HepG2 (cell line): ENCODE measurements at regions not wholly inside any gene's neighbourhood (a gene's known extent, or its start where the extent isn't known, plus 50 kb on each side); places are given as distances from the start of the nearest gene placed in this dataset.

Experiments used
- ATAC-seq: fragments of 200-7000 bp; cut with Tn5 transposase; 3 replicates; pipeline ENCODE4 v1.9.1; 2020; ENCODE audit warnings: mild to moderate bottlenecking, moderate library complexity
- BruUV-seq: library from RNA; stranded (reverse); fragments of 400-500 nt; replicated peaks from 2 replicates; lab custom pipeline; 2021; lab: Mats Ljungman, UMichigan
- CTCF ChIA-PET: fragments of 300-600 bp; formaldehyde crosslinking; extraction: SDS; loops from one replicate; lab custom pipeline; 2021; ENCODE audit warnings: low total read pairs, inconsistent platforms, low intra/inter-chr PET ratio; lab: Yijun Ruan, JAX
- POLR2A ChIA-PET: fragments of 350-600 bp; sonication (Branson Sonifier 250); formaldehyde crosslinking; loops from one replicate; lab custom pipeline; 2020; ENCODE audit warnings: antibody characterized with exemption, inconsistent platforms; lab: Yijun Ruan, JAX
- DNase-seq: peaks from one replicate; pipeline ENCODE4 v3.0.0-alpha.2; 2015; ENCODE audit warnings: low spot score
- FAIRE-seq: peaks from 3 replicates; lab custom pipeline; 2011; peaks lifted over from hg19 to GRCh38; lab: Jason Lieb, UNC
- H2AFZ ChIP-seq: one replicate; pipeline ENCODE4 v1.6.1; 2011; ENCODE audit warnings: low read length, inconsistent platforms
- H3K27ac ChIP-seq: fragments of 300-600 bp; 3 replicates; pipeline ENCODE4 v1.8.0; 2011; ENCODE audit warnings: mixed run types, mild to moderate bottlenecking, mixed read lengths, low read length, inconsistent platforms; ENCODE audit not compliant: insufficient read depth; ENCODE audit errors: extremely low read length
- H3K27me3 ChIP-seq, 2 experiments: fragments of 200-600 bp in 1 of 2; 2 replicates in 1 of 2; 3 replicates in 1 of 2; pipeline versions ENCODE4 v1.6.0 to v1.8.0; 2011; ENCODE audit warnings: low read length in 2 of 2, mild to moderate bottlenecking in 2 of 2, moderate library complexity in 2 of 2, inconsistent platforms in 1 of 2; ENCODE audit not compliant: insufficient read depth in 2 of 2, control insufficient read depth in 1 of 2
- H3K36me3 ChIP-seq, 2 experiments: fragments of 200-600 bp in 1 of 2; replicated peaks in 1 of 2; 2 replicates in 1 of 2; 3 replicates in 1 of 2; pipeline versions ENCODE4 v1.5.1 to v1.8.0; 2011; ENCODE audit warnings: low read length in 2 of 2, inconsistent platforms in 1 of 2; ENCODE audit not compliant: insufficient read depth in 2 of 2, control insufficient read depth in 1 of 2
- H3K4me1 ChIP-seq: 2 replicates; pipeline ENCODE4 v1.5.1; 2012; ENCODE audit warnings: low read length, inconsistent platforms; ENCODE audit not compliant: insufficient read depth
- H3K4me2 ChIP-seq: 2 replicates; pipeline ENCODE4 v1.6.0; 2011; ENCODE audit warnings: low read depth, low read length, inconsistent platforms
- H3K4me3 ChIP-seq, 3 experiments: fragments of 200-600 bp in 1 of 3; sonication (generic), shearing (Covaris generic) in 1 of 3; replicated peaks in 1 of 3; 2 replicates each; pipeline ENCODE4 v1.5.1; 2011 to 2016; ENCODE audit warnings: low read length in 3 of 3, inconsistent platforms in 2 of 3, low read depth in 2 of 3, mild to moderate bottlenecking in 2 of 3, control low read depth in 1 of 3, mixed read lengths in 1 of 3; ENCODE audit not compliant: insufficient read depth in 1 of 3
- H3K79me2 ChIP-seq: one replicate; pipeline ENCODE4 v1.6.1; 2011; ENCODE audit warnings: low read length, inconsistent platforms; ENCODE audit not compliant: insufficient read depth
- H3K9ac ChIP-seq: 2 replicates; pipeline ENCODE4 v1.6.0; 2011; ENCODE audit warnings: mild to moderate bottlenecking, low read depth, low read length, inconsistent platforms; ENCODE audit not compliant: insufficient read depth
- H3K9me3 ChIP-seq: 2 replicates; pipeline ENCODE4 v1.5.1; 2012; ENCODE audit warnings: mild to moderate bottlenecking, low read length
- H4K20me1 ChIP-seq: 2 replicates; pipeline ENCODE4 v1.6.0; 2011; ENCODE audit warnings: inconsistent platforms, mild to moderate bottlenecking, low read length, moderate library complexity; ENCODE audit not compliant: insufficient read depth
- ADNP ChIP-seq: sonication (generic); formaldehyde crosslinking; IDR thresholded peaks from 2 replicates; pipeline ENCODE4 v1.4.0; 2020; ENCODE audit warnings: missing genetic modification reagents
- CENPT ChIP-seq: sonication (generic); formaldehyde crosslinking; IDR thresholded peaks from 2 replicates; pipeline ENCODE4 v1.8.0; 2022; ENCODE audit warnings: low read depth, mild to moderate bottlenecking, moderate library complexity, missing genetic modification reagents
- GFI1 ChIP-seq: sonication (generic); formaldehyde crosslinking; IDR thresholded peaks from 2 replicates; pipeline ENCODE4 v1.5.0; 2020; ENCODE audit warnings: missing genetic modification reagents, mild to moderate bottlenecking, borderline replicate concordance
- JARID2 ChIP-seq: sonication (generic); formaldehyde crosslinking; IDR thresholded peaks from 2 replicates; pipeline ENCODE4 v1.8.1; 2023; ENCODE audit warnings: missing genetic modification reagents, inconsistent platforms; ENCODE audit not compliant: insufficient replicate concordance
- KLF11 ChIP-seq: IDR thresholded peaks from 2 replicates; pipeline ENCODE4 v1.6.1; 2016; ENCODE audit warnings: missing compliant biosample characterization
- KLF13 ChIP-seq: sonication (generic); formaldehyde crosslinking; IDR thresholded peaks from 2 replicates; pipeline ENCODE4 v1.4.0; 2020; ENCODE audit warnings: mild to moderate bottlenecking, missing genetic modification reagents
- KLF6 ChIP-seq: IDR thresholded peaks from 2 replicates; pipeline ENCODE4 v1.8.0; 2016; ENCODE audit warnings: missing biosample characterization, missing genetic modification reagents
- MAFG ChIP-seq: sonication (generic); formaldehyde crosslinking; IDR thresholded peaks from 2 replicates; pipeline ENCODE4 v1.5.1; 2020; ENCODE audit warnings: mild to moderate bottlenecking, missing genetic modification reagents
- MIER2 ChIP-seq: IDR thresholded peaks from 2 replicates; pipeline ENCODE4 v1.6.1; 2016; ENCODE audit warnings: missing biosample characterization, missing genetic modification reagents
- SUZ12 ChIP-seq: fragments of 150-350 bp; IDR thresholded peaks from 2 replicates; pipeline ENCODE4 v1.6.1; 2014; ENCODE audit warnings: low read depth, low read length
- ZNF275 ChIP-seq: sonication (generic); formaldehyde crosslinking; IDR thresholded peaks from 2 replicates; pipeline ENCODE4 v1.8.0; 2022; ENCODE audit warnings: missing genetic modification reagents, mild to moderate bottlenecking, inconsistent platforms, borderline replicate concordance
- ZNF383 ChIP-seq: sonication (generic); formaldehyde crosslinking; IDR thresholded peaks from 2 replicates; pipeline ENCODE4 v1.4.0; 2020; ENCODE audit warnings: missing genetic modification reagents, mild to moderate bottlenecking, borderline replicate concordance
- ZNF44 ChIP-seq: sonication (generic); formaldehyde crosslinking; IDR thresholded peaks from 2 replicates; pipeline ENCODE4 v1.5.1; 2020; ENCODE audit warnings: mild to moderate bottlenecking, missing genetic modification reagents
- ZNF563 ChIP-seq: sonication (generic); formaldehyde crosslinking; IDR thresholded peaks from 2 replicates; pipeline ENCODE4 v1.8.0; 2022; ENCODE audit warnings: mild to moderate bottlenecking, moderate library complexity, missing genetic modification reagents
- ZNF567 ChIP-seq: sonication (generic); formaldehyde crosslinking; IDR thresholded peaks from 2 replicates; pipeline ENCODE4 v1.8.1; 2023; ENCODE audit warnings: mild to moderate bottlenecking, missing genetic modification reagents, borderline replicate concordance
- ZNF639 ChIP-seq: conservative IDR thresholded peaks from 2 replicates; pipeline ENCODE4 v1.6.1; 2018; ENCODE audit warnings: missing genetic modification reagents
- ZNF720 ChIP-seq: sonication (generic); formaldehyde crosslinking; IDR thresholded peaks from 2 replicates; pipeline ENCODE4 v1.4.0; 2020; ENCODE audit warnings: missing genetic modification reagents
- ZSCAN29 ChIP-seq: sonication (generic); formaldehyde crosslinking; conservative IDR thresholded peaks from 2 replicates; pipeline ENCODE4 v1.4.0; 2020; ENCODE audit warnings: mild to moderate bottlenecking, missing genetic modification reagents
- WGBS: methylation state at CpG from one replicate; pipeline ENCODE4 v1.1.6; 2017; ENCODE audit warnings: low lambda C conversion rate; 5-methylcytosine and 5-hydroxymethylcytosine counted together
- in situ Hi-C: cut with HindIII; loops from 2 replicates; pipeline ENCODE4 v1.10.0; 2017; ENCODE audit warnings: low pct_unique_long_range_greater_than_20kb; ENCODE audit not compliant: extremely low pct_ligation_motif_present
- intact Hi-C: fragments of 100-400 bp; cut with micrococcal nuclease; formaldehyde crosslinking; loops from one replicate; pipeline ENCODE4 v1.10.0; 2022; ENCODE audit not compliant: unreplicated experiment
- TF ChIP-seq, protein P1 (sequence below): IDR thresholded peaks from 2 replicates; pipeline ENCODE4 v1.6.1; 2016; ENCODE audit warnings: low read depth, missing genetic modification reagents, missing compliant biosample characterization

DNA sequence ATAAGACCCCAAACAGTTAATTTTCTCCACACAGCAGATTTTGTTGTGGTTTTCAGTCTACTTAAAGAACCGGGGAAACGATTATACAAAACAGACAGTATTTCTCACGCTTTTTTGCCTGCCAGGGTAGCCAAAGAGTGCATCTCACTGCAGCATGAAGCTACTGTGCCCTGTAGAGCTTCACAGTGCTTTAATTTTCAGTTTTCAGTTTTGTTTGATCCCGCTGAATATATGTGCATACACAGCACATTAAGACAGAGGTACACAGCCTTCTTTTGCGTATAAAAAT is 215.0 kb downstream of the TEX29 start:
- Histone ChIP-seq H3K4me3 (no peak overlapping the region), H4K20me1 (no peaks in the 10 kb centered on the region), H3K27ac (no peak overlapping the region), H3K9me3 (no peaks in the 10 kb centered on the region), H3K9ac (no peak overlapping the region), H3K79me2 (no peaks in the 10 kb centered on the region), H3K36me3 (no peaks in the 10 kb centered on the region), H3K4me2 (no peak overlapping the region), H3K4me1 (no peaks in the 10 kb centered on the region), H2AFZ (no peak overlapping the region), H3K27me3 (peaks cover 1 to 73% of the 10 kb centered on the region in 2 experiments)
- intact Hi-C loops (no loop called here), in situ Hi-C loops (no loop called here)
- CTCF ChIA-PET = no interaction called here
- FAIRE-seq (no peak), ATAC-seq (no peak), DNase-seq (no peak)
- TF ChIP-seq KLF11 (CRISPR knock-in tag) (no peak), KLF13 (CRISPR knock-in tag) (no peak), ZNF720 (CRISPR knock-in tag) (no peak), ZNF383 (CRISPR knock-in tag) (no peak), ADNP (CRISPR knock-in tag) (no peak), ZNF44 (CRISPR knock-in tag) (no peak), ZNF563 (CRISPR knock-in tag) (no peak), GFI1 (CRISPR knock-in tag) (no peak), ZNF275 (no peak), ZSCAN29 (CRISPR knock-in tag) (no peak), JARID2 (CRISPR knock-in tag) (no peak), MIER2 (no peak), ZNF639 (CRISPR knock-in tag) (no peak), MAFG (CRISPR knock-in tag) (no peak), ZNF567 (CRISPR knock-in tag) (no peak), KLF6 (no peak), SUZ12 (no peak), CENPT (no peak)
- TF ChIP-seq, protein P1, sequence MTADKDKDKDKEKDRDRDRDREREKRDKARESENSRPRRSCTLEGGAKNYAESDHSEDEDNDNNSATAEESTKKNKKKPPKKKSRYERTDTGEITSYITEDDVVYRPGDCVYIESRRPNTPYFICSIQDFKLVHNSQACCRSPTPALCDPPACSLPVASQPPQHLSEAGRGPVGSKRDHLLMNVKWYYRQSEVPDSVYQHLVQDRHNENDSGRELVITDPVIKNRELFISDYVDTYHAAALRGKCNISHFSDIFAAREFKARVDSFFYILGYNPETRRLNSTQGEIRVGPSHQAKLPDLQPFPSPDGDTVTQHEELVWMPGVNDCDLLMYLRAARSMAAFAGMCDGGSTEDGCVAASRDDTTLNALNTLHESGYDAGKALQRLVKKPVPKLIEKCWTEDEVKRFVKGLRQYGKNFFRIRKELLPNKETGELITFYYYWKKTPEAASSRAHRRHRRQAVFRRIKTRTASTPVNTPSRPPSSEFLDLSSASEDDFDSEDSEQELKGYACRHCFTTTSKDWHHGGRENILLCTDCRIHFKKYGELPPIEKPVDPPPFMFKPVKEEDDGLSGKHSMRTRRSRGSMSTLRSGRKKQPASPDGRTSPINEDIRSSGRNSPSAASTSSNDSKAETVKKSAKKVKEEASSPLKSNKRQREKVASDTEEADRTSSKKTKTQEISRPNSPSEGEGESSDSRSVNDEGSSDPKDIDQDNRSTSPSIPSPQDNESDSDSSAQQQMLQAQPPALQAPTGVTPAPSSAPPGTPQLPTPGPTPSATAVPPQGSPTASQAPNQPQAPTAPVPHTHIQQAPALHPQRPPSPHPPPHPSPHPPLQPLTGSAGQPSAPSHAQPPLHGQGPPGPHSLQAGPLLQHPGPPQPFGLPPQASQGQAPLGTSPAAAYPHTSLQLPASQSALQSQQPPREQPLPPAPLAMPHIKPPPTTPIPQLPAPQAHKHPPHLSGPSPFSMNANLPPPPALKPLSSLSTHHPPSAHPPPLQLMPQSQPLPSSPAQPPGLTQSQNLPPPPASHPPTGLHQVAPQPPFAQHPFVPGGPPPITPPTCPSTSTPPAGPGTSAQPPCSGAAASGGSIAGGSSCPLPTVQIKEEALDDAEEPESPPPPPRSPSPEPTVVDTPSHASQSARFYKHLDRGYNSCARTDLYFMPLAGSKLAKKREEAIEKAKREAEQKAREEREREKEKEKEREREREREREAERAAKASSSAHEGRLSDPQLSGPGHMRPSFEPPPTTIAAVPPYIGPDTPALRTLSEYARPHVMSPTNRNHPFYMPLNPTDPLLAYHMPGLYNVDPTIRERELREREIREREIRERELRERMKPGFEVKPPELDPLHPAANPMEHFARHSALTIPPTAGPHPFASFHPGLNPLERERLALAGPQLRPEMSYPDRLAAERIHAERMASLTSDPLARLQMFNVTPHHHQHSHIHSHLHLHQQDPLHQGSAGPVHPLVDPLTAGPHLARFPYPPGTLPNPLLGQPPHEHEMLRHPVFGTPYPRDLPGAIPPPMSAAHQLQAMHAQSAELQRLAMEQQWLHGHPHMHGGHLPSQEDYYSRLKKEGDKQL = no peak
- POLR2A ChIA-PET = no interaction called here
- no TSS peak for BruUV-seq
- 12% methylated on average over 5 of the region's 5 CpGs for WGBS
